Neural progenitor cell (in vitro differentiated cells): ENCODE measurements at regions not wholly inside any gene's neighbourhood (a gene's known extent, or its start where the extent isn't known, plus 50 kb on each side); places are given as distances from the start of the nearest gene placed in this dataset.
A peak's percentile ranks its signal among the peaks of the same experiment; 100 is the strongest.

Experiments
- DNase-seq: peaks from one replicate; pipeline ENCODE4 v3.0.0-alpha.2; 2016; ENCODE audit warnings: low spot score
- H2AFZ ChIP-seq: fragments of 200-600 bp; sonication (generic); replicated peaks from 2 replicates; pipeline ENCODE4 v1.6.1; 2016; ENCODE audit warnings: antibody characterized with exemption
- H3F3A ChIP-seq: fragments of 200-600 bp; sonication (generic); 2 replicates; pipeline ENCODE4 v1.6.1; 2016; ENCODE audit warnings: antibody characterized with exemption, low read depth
- H3K27ac ChIP-seq: fragments of 200-600 bp; sonication (generic); 2 replicates; pipeline ENCODE4 v1.5.1; 2016; ENCODE audit warnings: mild to moderate bottlenecking
- H3K27me3 ChIP-seq: fragments of 200-600 bp; sonication (generic); 2 replicates; pipeline ENCODE4 v1.6.1; 2016; ENCODE audit warnings: mild to moderate bottlenecking, moderate library complexity
- H3K36me3 ChIP-seq: fragments of 200-600 bp; sonication (generic); 2 replicates; pipeline ENCODE4 v1.5.1; 2016
- H3K4me1 ChIP-seq: fragments of 200-600 bp; sonication (generic); 2 replicates; pipeline ENCODE4 v1.6.1; 2016; ENCODE audit warnings: mixed run types
- H3K4me2 ChIP-seq: fragments of 200-600 bp; sonication (generic); 2 replicates; pipeline ENCODE4 v1.6.1; 2016
- H3K4me3 ChIP-seq: fragments of 200-600 bp; sonication (generic); 2 replicates; pipeline ENCODE4 v1.5.1; 2016
- H3K79me2 ChIP-seq: fragments of 200-600 bp; sonication (generic); 2 replicates; pipeline ENCODE4 v1.6.1; 2016; ENCODE audit warnings: low read depth
- H3K9ac ChIP-seq: fragments of 200-600 bp; sonication (generic); 2 replicates; pipeline ENCODE4 v1.6.1; 2016
- H3K9me3 ChIP-seq: fragments of 200-600 bp; sonication (generic); 2 replicates; pipeline ENCODE4 v1.5.1; 2016; ENCODE audit warnings: low read depth
- H4K20me1 ChIP-seq: fragments of 200-600 bp; sonication (generic); 2 replicates; pipeline ENCODE4 v1.6.1; 2016; ENCODE audit warnings: low read depth
- H3K27ac Mint-ChIP-seq: 3 replicates; pipeline ENCODE4 v1.8.0; 2021; ENCODE audit warnings: mixed read lengths
- H3K27me3 Mint-ChIP-seq: 2 replicates; pipeline ENCODE4 v1.8.0; 2022; ENCODE audit warnings: low read depth, mild to moderate bottlenecking, inconsistent platforms, moderate library complexity, mixed read lengths; ENCODE audit not compliant: insufficient read depth
- H3K36me3 Mint-ChIP-seq: 3 replicates; pipeline ENCODE4 v1.8.0; 2021; ENCODE audit warnings: mixed read lengths
- H3K4me1 Mint-ChIP-seq: 3 replicates; pipeline ENCODE4 v1.8.0; 2021; ENCODE audit warnings: mixed read lengths
- H3K4me3 Mint-ChIP-seq: 3 replicates; pipeline ENCODE4 v1.8.0; 2021; ENCODE audit warnings: mild to moderate bottlenecking, moderate library complexity, mixed read lengths
- H3K9me3 Mint-ChIP-seq: 3 replicates; pipeline ENCODE4 v1.8.0; 2020; ENCODE audit warnings: mixed read lengths
- CTCF ChIP-seq: fragments of 200-600 bp; sonication (generic); IDR thresholded peaks from 2 replicates; pipeline ENCODE4 v1.5.1; 2017; ENCODE audit warnings: antibody characterized with exemption, mild to moderate bottlenecking
- EZH2 ChIP-seq: fragments of 200-600 bp; sonication (generic); IDR thresholded peaks from 2 replicates; pipeline ENCODE4 v1.6.1; 2017; ENCODE audit warnings: antibody characterized with exemption, mild to moderate bottlenecking, moderate library complexity
- EZH2phosphoT487 ChIP-seq: fragments of 200-600 bp; sonication (generic); IDR thresholded peaks from 2 replicates; pipeline ENCODE4 v1.6.1; 2017; ENCODE audit warnings: antibody characterized with exemption

GRCh38 chr1:73066866-73067265 lies 784.5 kb upstream of the NEGR1 start:
- Histone ChIP-seq H3K4me3 (no peak overlapping the region), H3K27ac (no peak overlapping the region), H3K36me3 (no peaks in the 10 kb centered on the region), H3K9me3 (no peaks in the 10 kb centered on the region), H3K4me1 (peaks cover 30% of the 10 kb centered on the region), H3K9ac (no peak overlapping the region), H4K20me1 (no peaks in the 10 kb centered on the region), H3K4me2 (peak overlapping the region; percentile 79), H2AFZ (peak overlapping the region; percentile 91), H3K79me2 (no peaks in the 10 kb centered on the region), H3F3A (peaks cover 23% of the 10 kb centered on the region), H3K27me3 (no peaks in the 10 kb centered on the region)
- Mint-ChIP-seq H3K27ac (peak overlapping the region; percentile 81), H3K4me1 (peaks cover 18% of the 10 kb centered on the region), H3K27me3 (peaks cover 2% of the 10 kb centered on the region), H3K9me3 (peaks cover 16% of the 10 kb centered on the region), H3K4me3 (no peak overlapping the region), H3K36me3 (peaks cover 8% of the 10 kb centered on the region)
- DNase-seq, result no peak
- TF ChIP-seq EZH2 (no peak), CTCF (no peak), EZH2phosphoT487 (no peak)

GRCh38 chr1:73065339-73066041 lies 783.2 kb upstream of the NEGR1 start:
- TF ChIP-seq EZH2 (no peak), CTCF (no peak), EZH2phosphoT487 (no peak)
- no peak overlapping the region for H2AFZ ChIP-seq

GRCh38 chr1:73056826-73057225 lies 774.5 kb upstream of the NEGR1 start:
- Histone ChIP-seq H3K4me3 (no peak overlapping the region), H3K36me3 (no peaks in the 10 kb centered on the region), H3K4me2 (no peak overlapping the region), H3K27ac (no peak overlapping the region), H3K4me1 (no peaks in the 10 kb centered on the region), H3K79me2 (no peaks in the 10 kb centered on the region), H4K20me1 (no peaks in the 10 kb centered on the region), H2AFZ (no peak overlapping the region), H3F3A (no peaks in the 10 kb centered on the region), H3K9ac (no peak overlapping the region), H3K27me3 (no peaks in the 10 kb centered on the region), H3K9me3 (no peaks in the 10 kb centered on the region)
- no peak overlapping the region for H3K27ac Mint-ChIP-seq
- H3K4me3 Mint-ChIP-seq, result no peak overlapping the region
- no peaks in the 10 kb centered on the region for H3K27me3 Mint-ChIP-seq
- no peak for DNase-seq
- H3K36me3 Mint-ChIP-seq, result peaks cover 5% of the 10 kb centered on the region
- TF ChIP-seq CTCF (no peak), EZH2phosphoT487 (no peak), EZH2 (no peak)
- H3K4me1 Mint-ChIP-seq, result no peaks in the 10 kb centered on the region
- H3K9me3 Mint-ChIP-seq, result peaks cover 15% of the 10 kb centered on the region

More at GRCh38 chr1:73065339-73066041, 783.2 kb upstream of the NEGR1 start:
- peaks cover 30% of the 10 kb centered on the region for H3K4me1 ChIP-seq
- H3K9ac ChIP-seq, result no peak overlapping the region
- H3K4me2 ChIP-seq, result peak overlapping the region; percentile 79
- H3K4me3 ChIP-seq, result peak overlapping the region; percentile 28
- H3K36me3 Mint-ChIP-seq, result peaks cover 10% of the 10 kb centered on the region
- H3K27ac ChIP-seq, result peak overlapping the region; percentile 90
- H3K9me3 Mint-ChIP-seq, result peaks cover 23% of the 10 kb centered on the region
- no peaks in the 10 kb centered on the region for H3K27me3 ChIP-seq
- H3K79me2 ChIP-seq, result no peaks in the 10 kb centered on the region
- peak overlapping the region; percentile 97 for H3K27ac Mint-ChIP-seq
- peaks cover 2% of the 10 kb centered on the region for H3K27me3 Mint-ChIP-seq
- no peaks in the 10 kb centered on the region for H3K36me3 ChIP-seq
- no peaks in the 10 kb centered on the region for H4K20me1 ChIP-seq
- peaks cover 23% of the 10 kb centered on the region for H3F3A ChIP-seq
- H3K4me3 Mint-ChIP-seq, result peak overlapping the region; percentile 53
- peak; percentile 84 for DNase-seq
- peaks cover 18% of the 10 kb centered on the region for H3K4me1 Mint-ChIP-seq
- no peaks in the 10 kb centered on the region for H3K9me3 ChIP-seq
